ENCODE measurements at regions not wholly inside any gene's neighbourhood (a gene's known extent, or its start where the extent isn't known, plus 50 kb on each side); places are given as distances from the start of the nearest gene placed in this dataset.

- ATAC-seq (ENCODE audit: insufficient read depth, low read depth) (no peak), DNase-seq (no peak)
- no peak overlapping the region for H3K4me2 ChIP-seq (ENCODE audit: insufficient read depth, low read length)
- no peak overlapping the region for H3K9ac ChIP-seq (ENCODE audit: low read depth, low read length)
- H3K9me3 ChIP-seq (ENCODE audit: insufficient read depth, low read length, severe bottlenecking): no peaks in the 10 kb centered on the region
- peaks cover 4% of the 10 kb centered on the region for H3K27me3 ChIP-seq (ENCODE audit: insufficient read depth, low read length, poor library complexity)
- H3K4me1 ChIP-seq (ENCODE audit: insufficient read depth, low read length): no peaks in the 10 kb centered on the region
- H2AFZ ChIP-seq (ENCODE audit: low read depth, low read length): no peak overlapping the region
- no peak overlapping the region for H3K4me3 ChIP-seq (ENCODE audit: low read depth in 1 of 2, low read length in 2 of 2)
- H3K79me2 ChIP-seq (ENCODE audit: insufficient read depth, low read length): no peaks in the 10 kb centered on the region
- H3K27ac ChIP-seq (ENCODE audit: low read length): no peak overlapping the region
- no peaks in the 10 kb centered on the region for H3K36me3 ChIP-seq (ENCODE audit: insufficient read depth, low read length)
- no peaks in the 10 kb centered on the region for H4K20me1 ChIP-seq (ENCODE audit: insufficient read depth, low read length)
- TF ChIP-seq EZH2 (IDR thresholded peaks at IDR 0.05; ENCODE audit: borderline replicate concordance, low read depth, low read length, severe bottlenecking) (no peak), CTCF (IDR thresholded peaks at IDR 0.05; ENCODE audit: borderline replicate concordance, extremely low read depth, low read length, poor library complexity, severe bottlenecking) (no peak)
These were observed 219.6 kb upstream of the GPR26 start for GRCh38 chr10:123446449-123447156.

- ATAC-seq (ENCODE audit: insufficient read depth, low read depth): no peak
- no peak overlapping the region for H3K27ac ChIP-seq (ENCODE audit: low read length)
- TF ChIP-seq CTCF (IDR thresholded peaks at IDR 0.05; ENCODE audit: borderline replicate concordance, extremely low read depth, low read length, poor library complexity, severe bottlenecking) (no peak), EZH2 (IDR thresholded peaks at IDR 0.05; ENCODE audit: borderline replicate concordance, low read depth, low read length, severe bottlenecking) (no peak)
These were observed 216.8 kb upstream of the GPR26 start for GRCh38 chr10:123449234-123449962.

GRCh38 chr10:123450956-123451605, 215.1 kb upstream of the GPR26 start:
- H3K9me3 ChIP-seq (ENCODE audit: insufficient read depth, low read length, severe bottlenecking): no peaks in the 10 kb centered on the region
- no peaks in the 10 kb centered on the region for H4K20me1 ChIP-seq (ENCODE audit: insufficient read depth, low read length)
- TF ChIP-seq EZH2 (IDR thresholded peaks at IDR 0.05; ENCODE audit: borderline replicate concordance, low read depth, low read length, severe bottlenecking) (no peak), CTCF (IDR thresholded peaks at IDR 0.05; ENCODE audit: borderline replicate concordance, extremely low read depth, low read length, poor library complexity, severe bottlenecking) (no peak)
- peaks cover 4% of the 10 kb centered on the region for H3K27me3 ChIP-seq (ENCODE audit: insufficient read depth, low read length, poor library complexity)
- DNase-seq (no peak), ATAC-seq (ENCODE audit: insufficient read depth, low read depth) (no peak)
- H3K4me1 ChIP-seq (ENCODE audit: insufficient read depth, low read length): no peaks in the 10 kb centered on the region
- H3K79me2 ChIP-seq (ENCODE audit: insufficient read depth, low read length): no peaks in the 10 kb centered on the region
- H3K9ac ChIP-seq (ENCODE audit: low read depth, low read length): no peak overlapping the region
- no peak overlapping the region for H3K27ac ChIP-seq (ENCODE audit: low read length)
- no peaks in the 10 kb centered on the region for H3K36me3 ChIP-seq (ENCODE audit: insufficient read depth, low read length)
- no peak overlapping the region for H3K4me3 ChIP-seq (ENCODE audit: low read depth in 1 of 2, low read length in 2 of 2)
- no peak overlapping the region for H2AFZ ChIP-seq (ENCODE audit: low read depth, low read length)
- H3K4me2 ChIP-seq (ENCODE audit: insufficient read depth, low read length): no peak overlapping the region

More at GRCh38 chr10:123449234-123449962, 216.8 kb upstream of the GPR26 start:
- no peak overlapping the region for H3K9ac ChIP-seq (ENCODE audit: low read depth, low read length)
- H2AFZ ChIP-seq (ENCODE audit: low read depth, low read length): no peak overlapping the region
- H3K9me3 ChIP-seq (ENCODE audit: insufficient read depth, low read length, severe bottlenecking): no peaks in the 10 kb centered on the region
- H3K79me2 ChIP-seq (ENCODE audit: insufficient read depth, low read length): no peaks in the 10 kb centered on the region
- no peaks in the 10 kb centered on the region for H3K4me1 ChIP-seq (ENCODE audit: insufficient read depth, low read length)
- no peaks in the 10 kb centered on the region for H4K20me1 ChIP-seq (ENCODE audit: insufficient read depth, low read length)
- no peak for DNase-seq
- no peak overlapping the region for H3K4me2 ChIP-seq (ENCODE audit: insufficient read depth, low read length)
- no peaks in the 10 kb centered on the region for H3K36me3 ChIP-seq (ENCODE audit: insufficient read depth, low read length)
- H3K4me3 ChIP-seq (ENCODE audit: low read depth in 1 of 2, low read length in 2 of 2): no peak overlapping the region
- peaks cover 4% of the 10 kb centered on the region for H3K27me3 ChIP-seq (ENCODE audit: insufficient read depth, low read length, poor library complexity)

Measured in DND-41 (cell line).